B cell (primary cell): ENCODE measurements at regions not wholly inside any gene's neighbourhood (a gene's known extent, or its start where the extent isn't known, plus 50 kb on each side); places are given as distances from the start of the nearest gene placed in this dataset.

Experiments
- ATAC-seq: fragments of 200-7000 bp; cut with Tn5 transposase; one replicate; pipeline ENCODE4 v1.10.0; 2021; ENCODE audit warnings: low read depth, mild to moderate bottlenecking, moderate number of reproducible peaks, moderate library complexity
- CTCF ChIA-PET: fragments of 350-600 bp; sonication (Branson Sonifier 250); formaldehyde crosslinking; loops from one replicate; lab custom pipeline; 2021; ENCODE audit warnings: antibody characterized with exemption, inconsistent platforms; lab: Charles Lee
- POLR2A ChIA-PET: fragments of 350-600 bp; sonication (Branson Sonifier 250); formaldehyde crosslinking; loops from one replicate; lab custom pipeline; 2021; ENCODE audit warnings: antibody characterized with exemption; lab: Charles Lee
- DNase-seq: peaks from one replicate; pipeline ENCODE4 v3.0.0; 2013
- H2AFZ ChIP-seq: 2 replicates; pipeline ENCODE4 v1.6.1; 2012; ENCODE audit warnings: mild to moderate bottlenecking, low read depth, low read length; ENCODE audit not compliant: insufficient read depth, poor library complexity, severe bottlenecking
- H3K27ac ChIP-seq, 2 donors: 1 replicate in 1 of 2; 2 replicates in 1 of 2; pipeline ENCODE4 v1.5.1; 2012 to 2013; ENCODE audit warnings: low read length in 2 of 2, mild to moderate bottlenecking in 2 of 2, moderate library complexity in 1 of 2
- H3K27me3 ChIP-seq, 4 experiments: fragments of 200-600 bp in 1 of 4; sonication (generic) in 1 of 4; replicated peaks in 1 of 4; 1 replicate in 2 of 4; 2 replicates in 2 of 4; pipeline versions ENCODE4 v1.6.1 to v1.7.0; 2013 to 2016; ENCODE audit warnings: low read length in 3 of 4, mild to moderate bottlenecking in 2 of 4, mixed read lengths in 1 of 4, moderate library complexity in 1 of 4; ENCODE audit not compliant: insufficient read depth in 4 of 4, control insufficient read depth in 3 of 4; ENCODE audit errors: control extremely low read depth in 1 of 4
- H3K36me3 ChIP-seq, 2 experiments: replicated peaks in 1 of 2; 1 replicate in 1 of 2; 2 replicates in 1 of 2; pipeline versions ENCODE4 v1.6.1 to v1.7.1; 2013; ENCODE audit warnings: low read length in 1 of 2; ENCODE audit not compliant: insufficient read depth in 2 of 2, control insufficient read depth in 1 of 2; ENCODE audit errors: control extremely low read depth in 1 of 2, extremely low read depth in 1 of 2
- H3K4me1 ChIP-seq, 2 donors: fragments of 200-600 bp in 1 of 2; sonication (generic) in 1 of 2; 1 replicate in 1 of 2; 2 replicates in 1 of 2; pipeline versions ENCODE4 v1.5.1 to v1.6.1; 2013 to 2017; ENCODE audit warnings: low read length in 2 of 2; ENCODE audit not compliant: control insufficient read depth in 2 of 2, insufficient read depth in 2 of 2
- H3K4me2 ChIP-seq: replicated peaks from 2 replicates; pipeline ENCODE3; 2012; ENCODE audit warnings: mild to moderate bottlenecking, low read depth, low read length; ENCODE audit not compliant: poor library complexity, severe bottlenecking
- H3K4me3 ChIP-seq, 5 experiments: fragments of 200-600 bp in 1 of 5; sonication (generic) in 1 of 5; 1 replicate in 3 of 5; 2 replicates in 2 of 5; pipeline versions ENCODE4 v1.5.1 to v1.7.0; 2011 to 2016; ENCODE audit warnings: low read length in 4 of 5, mild to moderate bottlenecking in 4 of 5, low read depth in 2 of 5, control low read depth in 1 of 5, moderate library complexity in 1 of 5; ENCODE audit not compliant: insufficient read depth in 1 of 5; ENCODE audit errors: control extremely low read depth in 1 of 5, extremely low read depth in 1 of 5
- H3K79me2 ChIP-seq: fragments of 200-600 bp; sonication (generic); one replicate; pipeline ENCODE4 v1.6.0; 2016; ENCODE audit warnings: low read length; ENCODE audit not compliant: control insufficient read depth, insufficient read depth
- H3K9ac ChIP-seq: fragments of 200-600 bp; sonication (generic); 2 replicates; pipeline ENCODE4 v1.6.1; 2017; ENCODE audit warnings: mild to moderate bottlenecking, low read length, moderate library complexity
- H3K9me3 ChIP-seq, 3 donors: one replicate each; pipeline versions ENCODE4 v1.6.1 to v1.7.1; 2013; ENCODE audit warnings: low read length in 2 of 3; ENCODE audit not compliant: control insufficient read depth in 2 of 3, insufficient read depth in 1 of 3; ENCODE audit errors: control extremely low read depth in 1 of 3
- H4K20me1 ChIP-seq: 2 replicates; pipeline ENCODE4 v1.6.0; 2012; ENCODE audit warnings: mild to moderate bottlenecking, low read length; ENCODE audit not compliant: insufficient read depth, control insufficient read depth, poor library complexity, severe bottlenecking
- H3K27ac Mint-ChIP-seq: one replicate; pipeline ENCODE4 v1.8.0; 2021; ENCODE audit warnings: mixed read lengths
- H3K27me3 Mint-ChIP-seq: one replicate; pipeline ENCODE4 v1.8.0; 2021; ENCODE audit warnings: mixed read lengths
- H3K4me1 Mint-ChIP-seq: one replicate; pipeline ENCODE4 v1.8.0; 2021; ENCODE audit warnings: mixed read lengths
- H3K4me3 Mint-ChIP-seq: one replicate; pipeline ENCODE4 v1.8.0; 2021; ENCODE audit warnings: mixed read lengths
- H3K9me3 Mint-ChIP-seq: one replicate; pipeline ENCODE4 v1.8.0; 2022; ENCODE audit warnings: mixed read lengths; ENCODE audit not compliant: insufficient read depth
- CTCF ChIP-seq: fragments of 200-600 bp; IDR thresholded peaks from one replicate; pipeline ENCODE4 v1.8.0; 2022; ENCODE audit warnings: antibody characterized with exemption, mild to moderate bottlenecking
- EZH2 ChIP-seq: IDR thresholded peaks from 2 replicates; pipeline ENCODE4 v1.6.1; 2012; ENCODE audit warnings: borderline replicate concordance, low read depth, mild to moderate bottlenecking, moderate library complexity, low read length; ENCODE audit not compliant: insufficient read depth, poor library complexity, severe bottlenecking
- WGBS: methylation state at CpG from one replicate; pipeline ENCODE4 v1.1.5; 2013; ENCODE audit warnings: missing lambda C conversion rate; ENCODE audit not compliant: insufficient coverage; 5-methylcytosine and 5-hydroxymethylcytosine counted together
- intact Hi-C: fragments of 100-400 bp; cut with micrococcal nuclease; formaldehyde crosslinking; loops from one replicate; pipeline ENCODE4 v1.10.0; 2022

GRCh38 chr18:52174220-52174619 is 165.8 kb upstream of the DCC start:
- intact Hi-C loops: no loop called here
- Histone ChIP-seq H3K36me3 (no peaks in the 10 kb centered on the region), H3K9me3 (no peaks in the 10 kb centered on the region), H3K79me2 (no peaks in the 10 kb centered on the region), H3K4me3 (no peak overlapping the region), H3K4me1 (no peaks in the 10 kb centered on the region), H3K27ac (no peak overlapping the region), H3K9ac (no peak overlapping the region), H2AFZ (no peak overlapping the region), H4K20me1 (no peaks in the 10 kb centered on the region), H3K4me2 (no peak overlapping the region), H3K27me3 (no peaks in the 10 kb centered on the region)
- DNase-seq: no peak
- no peaks in the 10 kb centered on the region for H3K27me3 Mint-ChIP-seq
- POLR2A ChIA-PET: no interaction called here
- no peak overlapping the region for H3K4me3 Mint-ChIP-seq
- no peaks in the 10 kb centered on the region for H3K4me1 Mint-ChIP-seq
- no peak overlapping the region for H3K27ac Mint-ChIP-seq
- TF ChIP-seq EZH2 (no peak), CTCF (no peak)
- CTCF ChIA-PET: no interaction called here
- no peak for ATAC-seq
- WGBS: no CpG with 5 or more reads among the region's 1 CpG
- H3K9me3 Mint-ChIP-seq: no peaks in the 10 kb centered on the region

- Histone ChIP-seq H3K79me2 (no peaks in the 10 kb centered on the region), H3K27me3 (no peaks in the 10 kb centered on the region), H3K9me3 (no peaks in the 10 kb centered on the region), H3K4me3 (no peak overlapping the region), H3K36me3 (no peaks in the 10 kb centered on the region), H3K27ac (no peak overlapping the region), H2AFZ (no peak overlapping the region), H3K4me2 (no peak overlapping the region), H4K20me1 (no peaks in the 10 kb centered on the region), H3K4me1 (no peaks in the 10 kb centered on the region), H3K9ac (no peak overlapping the region)
- no peaks in the 10 kb centered on the region for H3K27me3 Mint-ChIP-seq
- no CpG with 5 or more reads among the region's 1 CpG for WGBS
- no peak overlapping the region for H3K27ac Mint-ChIP-seq
- TF ChIP-seq CTCF (no peak), EZH2 (no peak)
- DNase-seq: no peak
- POLR2A ChIA-PET: no interaction called here
- H3K4me1 Mint-ChIP-seq: no peaks in the 10 kb centered on the region
- no peak overlapping the region for H3K4me3 Mint-ChIP-seq
- H3K9me3 Mint-ChIP-seq: no peaks in the 10 kb centered on the region
- CTCF ChIA-PET: no interaction called here
- no peak for ATAC-seq
- intact Hi-C loops: no loop called here
Measured at GRCh38 chr18:52175406-52175805, 164.6 kb upstream of the DCC start.
